ENCODE measurements at regions not wholly inside any gene's neighbourhood (a gene's known extent, or its start where the extent isn't known, plus 50 kb on each side); places are given as distances from the start of the nearest gene placed in this dataset.

DNA sequence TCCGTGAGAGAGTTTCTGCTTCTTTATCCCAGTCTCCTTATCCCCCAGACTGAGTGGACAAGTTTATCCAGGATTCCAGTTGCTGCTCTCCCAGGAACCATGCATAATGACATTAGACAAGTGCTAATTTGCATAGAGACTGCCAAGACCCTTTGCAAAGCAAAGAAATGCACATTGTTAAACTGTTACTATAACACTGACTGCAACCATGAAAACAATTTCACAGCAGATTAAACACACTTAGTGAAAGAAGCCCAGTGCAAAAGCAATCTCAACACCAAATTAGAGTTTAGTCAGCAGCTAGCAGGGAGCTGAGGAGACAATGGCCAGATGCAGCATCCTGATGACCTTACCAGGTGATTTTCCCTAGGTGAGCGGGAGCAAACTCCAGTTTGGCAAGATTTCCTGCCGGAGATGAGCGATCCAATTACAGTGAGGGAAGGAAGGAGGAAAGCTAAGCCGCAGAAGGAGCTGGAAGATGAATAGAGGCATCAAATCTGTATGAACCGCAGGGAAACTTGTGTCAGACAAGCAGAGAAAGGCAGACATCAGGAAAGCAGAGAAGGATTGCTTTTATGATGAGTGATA lies 273.8 kb upstream of the B3GAT1 start:
- in situ Hi-C loops (cut with HindIII; ENCODE audit: low pct_ligation_motif_present, low pct_unique_long_range_greater_than_20kb, low sequenced_read_pairs) = no loop called here
- no peak for DNase-seq

DNA sequence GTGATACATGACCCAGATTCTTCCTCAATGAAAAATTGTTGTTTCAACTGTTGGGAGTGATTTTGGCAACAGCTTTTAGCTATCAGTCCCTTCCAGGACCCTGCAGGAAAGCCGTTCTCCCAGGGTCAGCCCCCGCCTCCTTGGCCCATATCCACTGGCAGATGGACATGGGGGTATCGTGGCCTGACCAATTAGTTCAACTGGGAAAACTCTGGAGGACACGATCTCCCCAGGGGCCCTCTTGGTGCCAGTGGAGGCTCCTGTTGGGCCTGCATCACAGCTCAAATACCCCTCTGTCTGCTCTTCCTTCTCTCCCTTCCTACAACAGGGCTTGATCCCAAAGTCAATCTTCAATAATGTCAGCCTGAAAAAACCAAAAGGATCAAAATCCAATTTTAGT lies 272.5 kb upstream of the B3GAT1 start:
- in situ Hi-C loops (cut with HindIII; ENCODE audit: low pct_ligation_motif_present, low pct_unique_long_range_greater_than_20kb, low sequenced_read_pairs) = no loop called here
- DNase-seq = no peak

- DNase-seq = no peak
- in situ Hi-C loops (cut with HindIII; ENCODE audit: low pct_ligation_motif_present, low pct_unique_long_range_greater_than_20kb, low sequenced_read_pairs) = no loop called here
These were observed 271.8 kb upstream of the B3GAT1 start for GRCh38 chr11:134683860-134684259.

GRCh38 chr11:134682577-134682976 lies 270.5 kb upstream of the B3GAT1 start:
- in situ Hi-C loops (cut with HindIII; ENCODE audit: low pct_ligation_motif_present, low pct_unique_long_range_greater_than_20kb, low sequenced_read_pairs) = no loop called here
- no peak for DNase-seq

GRCh38 chr11:134679592-134679991 lies 267.6 kb upstream of the B3GAT1 start:
- no peak for DNase-seq
- in situ Hi-C loops (cut with HindIII; ENCODE audit: low pct_ligation_motif_present, low pct_unique_long_range_greater_than_20kb, low sequenced_read_pairs) = no loop called here

- DNase-seq = no peak
- in situ Hi-C loops (cut with HindIII; ENCODE audit: low pct_ligation_motif_present, low pct_unique_long_range_greater_than_20kb, low sequenced_read_pairs) = no loop called here
These were observed 266.7 kb upstream of the B3GAT1 start for GRCh38 chr11:134678744-134679143.

DNA sequence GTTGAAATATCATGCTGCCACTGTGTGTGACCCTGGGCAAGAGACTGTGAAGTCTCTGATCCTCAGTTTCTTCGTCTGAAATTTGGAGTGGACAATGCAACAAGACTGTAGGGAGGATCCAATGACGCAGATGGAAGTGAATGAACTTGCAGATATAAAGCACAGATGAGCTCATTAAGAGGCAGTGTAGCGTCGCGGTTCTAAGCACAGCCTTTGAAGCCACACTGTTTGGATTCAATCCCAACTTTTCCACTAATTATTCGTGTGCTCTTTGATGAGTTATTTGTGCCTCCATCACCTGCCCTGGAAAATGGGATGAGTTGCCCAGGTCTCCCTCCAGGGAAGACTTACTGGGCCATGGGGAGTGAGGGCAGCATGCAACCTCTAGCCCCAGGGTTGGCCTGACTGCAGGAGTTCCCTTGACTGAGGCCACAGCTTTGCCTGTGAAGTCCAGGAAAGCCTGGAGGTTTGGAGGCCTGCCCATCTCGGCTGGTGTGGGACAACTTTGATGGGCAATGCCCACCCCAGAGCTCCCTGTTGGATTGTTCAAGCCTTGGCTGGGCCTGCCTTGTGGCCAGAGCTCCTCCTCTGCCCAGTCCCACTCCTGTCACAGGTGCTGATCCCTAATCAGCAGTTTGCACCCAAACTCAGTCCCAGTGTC lies 266.0 kb upstream of the B3GAT1 start:
- in situ Hi-C loops (cut with HindIII; ENCODE audit: low pct_ligation_motif_present, low pct_unique_long_range_greater_than_20kb, low sequenced_read_pairs) = no loop called here
- no peak for DNase-seq

- no peak for DNase-seq
- in situ Hi-C loops (cut with HindIII; ENCODE audit: low pct_ligation_motif_present, low pct_unique_long_range_greater_than_20kb, low sequenced_read_pairs) = no loop called here
These were observed 265.4 kb upstream of the B3GAT1 start for GRCh38 chr11:134677397-134677822.

DNA sequence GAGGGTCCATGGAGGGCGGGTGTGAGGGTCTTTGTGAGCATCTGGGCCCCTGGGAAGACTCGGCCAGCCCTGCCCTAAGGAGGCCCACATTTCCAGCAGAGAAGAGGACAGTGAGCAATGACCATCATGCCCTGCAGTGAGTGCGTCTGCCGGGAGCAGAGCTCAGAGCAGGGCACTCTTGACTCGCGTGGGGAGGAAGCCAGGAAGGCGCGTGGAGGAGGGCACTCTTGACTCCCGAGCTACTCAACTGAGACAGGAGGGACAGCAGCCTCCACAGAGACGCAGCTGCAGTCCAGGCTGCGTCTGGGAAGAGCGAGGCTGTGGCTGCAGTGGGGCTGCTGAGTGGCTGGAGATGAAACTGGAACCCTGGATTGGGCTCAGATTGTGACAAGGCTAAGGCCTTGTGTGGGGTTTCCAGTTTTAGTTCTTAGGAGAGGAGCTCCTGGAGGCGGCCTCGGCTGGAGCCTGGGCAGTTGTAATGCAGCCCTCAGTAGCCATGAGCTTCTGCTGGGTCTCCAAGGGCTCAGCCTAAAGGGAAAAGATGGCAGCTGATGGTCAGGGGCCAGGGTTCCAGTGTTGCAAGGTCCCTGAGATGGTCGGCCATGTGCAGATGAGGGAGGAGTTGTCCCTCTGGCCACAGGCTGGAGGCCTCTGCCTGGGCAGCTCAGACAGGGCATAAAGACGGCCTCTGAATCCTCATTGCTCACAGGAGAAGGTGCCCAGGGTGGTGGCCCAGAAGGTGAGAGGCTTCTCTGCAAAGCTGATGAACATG lies 264.7 kb upstream of the B3GAT1 start:
- in situ Hi-C loops (cut with HindIII; ENCODE audit: low pct_ligation_motif_present, low pct_unique_long_range_greater_than_20kb, low sequenced_read_pairs) = no loop called here
- DNase-seq = no peak

DNA sequence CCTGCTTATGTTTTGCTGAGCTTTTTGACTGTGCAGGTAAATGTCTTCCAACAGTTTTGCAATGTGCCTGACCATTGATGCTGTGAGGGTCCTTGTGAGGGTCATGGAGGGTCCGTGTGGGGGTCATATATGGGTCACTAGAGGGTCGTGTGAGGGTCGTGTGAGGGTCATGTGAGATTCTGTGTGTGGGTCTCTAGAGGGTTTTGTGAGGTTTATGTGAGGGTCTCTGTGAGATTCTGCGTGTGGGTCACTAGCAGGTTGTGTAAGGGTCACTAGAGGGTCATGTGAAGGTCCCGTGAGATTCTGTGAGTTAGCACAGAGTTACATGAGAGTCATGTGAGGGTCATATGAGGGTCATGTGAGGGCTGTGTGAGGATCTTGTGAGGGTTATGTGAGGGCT lies 263.9 kb upstream of the B3GAT1 start:
- no peak for DNase-seq
- in situ Hi-C loops (cut with HindIII; ENCODE audit: low pct_ligation_motif_present, low pct_unique_long_range_greater_than_20kb, low sequenced_read_pairs) = no loop called here

GRCh38 chr11:134674974-134675373 lies 262.9 kb upstream of the B3GAT1 start:
- in situ Hi-C loops (cut with HindIII; ENCODE audit: low pct_ligation_motif_present, low pct_unique_long_range_greater_than_20kb, low sequenced_read_pairs) = no loop called here
- no peak for DNase-seq

- in situ Hi-C loops (cut with HindIII; ENCODE audit: low pct_ligation_motif_present, low pct_unique_long_range_greater_than_20kb, low sequenced_read_pairs) = no loop called here
- DNase-seq = no peak
These were observed 258.9 kb upstream of the B3GAT1 start for GRCh38 chr11:134670961-134671370.

DNA sequence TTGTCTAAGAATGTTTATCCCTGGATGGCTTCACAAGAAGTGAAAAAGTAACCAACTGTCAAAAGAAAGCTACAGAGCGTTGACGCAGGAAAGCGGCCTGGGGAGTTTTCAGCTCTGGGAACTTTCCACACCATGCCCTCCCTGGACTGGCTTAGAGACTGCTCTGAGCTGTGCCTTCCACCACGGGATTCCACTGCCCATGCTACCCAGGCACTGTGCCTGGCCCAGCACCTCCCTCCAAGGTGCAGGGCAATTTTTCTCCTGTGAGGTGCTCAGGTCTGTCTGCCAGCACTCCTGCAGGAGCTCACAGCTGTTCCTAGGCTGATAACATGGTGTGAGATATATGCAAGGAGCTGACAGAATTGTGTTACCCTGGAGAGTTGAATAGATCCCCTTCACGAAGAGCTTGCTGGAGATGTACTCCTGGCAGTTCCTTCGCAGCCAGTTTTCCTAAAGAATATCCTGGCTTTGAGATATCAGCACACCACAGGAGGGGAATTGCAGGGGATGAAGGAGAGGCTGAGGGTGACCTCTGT lies 258.3 kb upstream of the B3GAT1 start:
- no peak for DNase-seq
- in situ Hi-C loops (cut with HindIII; ENCODE audit: low pct_ligation_motif_present, low pct_unique_long_range_greater_than_20kb, low sequenced_read_pairs) = no loop called here

GRCh38 chr11:134669796-134670195 lies 257.8 kb upstream of the B3GAT1 start:
- in situ Hi-C loops (cut with HindIII; ENCODE audit: low pct_ligation_motif_present, low pct_unique_long_range_greater_than_20kb, low sequenced_read_pairs) = no loop called here
- DNase-seq = no peak

- no peak for DNase-seq
These were observed 256.8 kb upstream of the B3GAT1 start for GRCh38 chr11:134668796-134669195.

GRCh38 chr11:134668076-134668475 lies 256.0 kb upstream of the B3GAT1 start:
- no peak for DNase-seq
- in situ Hi-C loops (cut with HindIII; ENCODE audit: low pct_ligation_motif_present, low pct_unique_long_range_greater_than_20kb, low sequenced_read_pairs) = no loop called here

More at GRCh38 chr11:134668796-134669195, 256.8 kb upstream of the B3GAT1 start:
- in situ Hi-C loops (cut with HindIII; ENCODE audit: low pct_ligation_motif_present, low pct_unique_long_range_greater_than_20kb, low sequenced_read_pairs) = no loop called here

DNA sequence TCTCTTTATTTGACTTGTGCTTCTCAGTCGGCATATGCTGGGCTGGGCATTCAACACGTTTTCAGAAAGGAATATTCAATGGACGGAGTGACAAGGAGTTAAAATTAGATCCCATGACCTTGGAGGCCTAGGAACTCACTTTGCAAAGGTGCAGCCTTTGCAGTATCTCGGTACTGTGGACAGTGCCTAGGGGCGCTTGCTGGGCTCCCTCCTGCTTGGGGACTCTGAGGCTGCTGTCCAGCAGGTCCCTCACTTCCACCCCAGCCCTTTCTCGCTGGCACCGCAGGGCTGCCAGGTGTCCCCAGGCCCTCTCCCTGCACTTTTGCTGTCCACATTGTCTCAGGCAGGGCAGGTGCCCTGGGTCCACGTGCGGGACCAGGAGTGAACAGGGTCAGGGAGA lies 255.5 kb upstream of the B3GAT1 start:
- in situ Hi-C loops (cut with HindIII; ENCODE audit: low pct_ligation_motif_present, low pct_unique_long_range_greater_than_20kb, low sequenced_read_pairs) = no loop called here
- DNase-seq = no peak

GRCh38 chr11:134667175-134667500 lies 255.1 kb upstream of the B3GAT1 start:
- in situ Hi-C loops (cut with HindIII; ENCODE audit: low pct_ligation_motif_present, low pct_unique_long_range_greater_than_20kb, low sequenced_read_pairs) = no loop called here
- DNase-seq = no peak

DNA sequence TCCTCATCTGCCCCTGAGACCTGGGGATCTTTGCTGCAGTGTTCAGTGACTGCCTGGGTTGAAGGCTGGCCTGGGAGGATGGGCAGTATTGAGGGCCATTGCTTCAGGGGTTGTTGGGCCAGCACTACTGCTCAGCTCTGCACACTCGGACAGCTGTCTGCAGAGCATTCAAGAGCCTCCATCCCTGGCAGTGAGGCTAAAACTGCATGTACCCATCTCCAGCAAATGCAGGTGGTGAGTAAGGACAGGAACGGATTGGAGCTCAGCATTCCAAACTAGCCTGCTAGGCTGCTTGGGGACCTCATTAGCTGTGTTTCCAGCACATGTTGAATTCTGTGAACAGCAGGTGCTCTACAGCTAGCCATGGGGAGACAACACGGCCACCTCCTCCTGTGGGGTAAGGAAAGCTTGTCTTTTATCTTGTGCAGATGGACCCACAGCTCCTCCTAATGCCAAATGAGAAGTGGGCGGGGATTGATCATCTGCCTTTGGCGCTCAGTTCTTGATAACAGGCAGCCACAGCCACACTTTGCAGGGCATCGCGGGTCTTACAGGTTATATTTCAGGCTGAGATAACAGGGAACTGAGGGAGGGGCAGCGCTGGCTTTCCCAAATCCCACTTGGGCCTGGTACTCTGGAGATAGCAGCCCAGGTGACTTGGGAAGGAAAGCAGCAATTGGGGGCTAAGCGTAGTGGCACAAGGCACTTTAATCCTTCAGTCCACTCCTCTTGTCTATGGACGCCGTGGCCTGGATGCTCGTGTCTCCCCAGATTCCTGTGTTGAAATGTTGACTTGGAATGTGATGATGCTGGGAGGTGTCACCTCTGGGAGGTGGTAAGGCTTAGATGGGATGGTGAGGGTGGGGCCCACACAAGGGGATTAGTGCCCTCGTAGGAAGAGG lies 254.5 kb upstream of the B3GAT1 start:
- in situ Hi-C loops (cut with HindIII; ENCODE audit: low pct_ligation_motif_present, low pct_unique_long_range_greater_than_20kb, low sequenced_read_pairs) = no loop called here

More for the DNA sequence above, 254.5 kb upstream of the B3GAT1 start:
- DNase-seq = no peak
